ENCODE measurements at regions not wholly inside any gene's neighbourhood (a gene's known extent, or its start where the extent isn't known, plus 50 kb on each side); places are given as distances from the start of the nearest gene placed in this dataset.

DNA sequence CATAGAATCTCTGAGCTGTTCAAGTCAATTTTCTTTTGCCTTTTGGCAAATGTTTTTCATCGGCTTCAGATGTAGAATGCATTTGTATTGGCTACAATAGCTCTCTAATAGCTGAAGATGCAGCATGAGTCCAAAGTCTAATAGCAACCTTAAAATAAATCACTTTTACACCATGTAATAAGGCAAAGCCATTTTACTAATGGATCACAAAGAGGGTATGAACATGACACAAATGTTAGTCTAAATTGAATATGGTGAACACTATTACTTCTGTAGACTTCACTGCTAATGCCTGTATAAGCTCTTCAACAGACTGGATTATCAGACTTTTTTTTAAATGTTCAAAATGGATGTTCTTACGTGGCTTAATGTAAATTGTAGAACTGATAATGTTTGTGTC is 645.3 kb downstream of the TLL1 start:
- TF ChIP-seq, protein P1, sequence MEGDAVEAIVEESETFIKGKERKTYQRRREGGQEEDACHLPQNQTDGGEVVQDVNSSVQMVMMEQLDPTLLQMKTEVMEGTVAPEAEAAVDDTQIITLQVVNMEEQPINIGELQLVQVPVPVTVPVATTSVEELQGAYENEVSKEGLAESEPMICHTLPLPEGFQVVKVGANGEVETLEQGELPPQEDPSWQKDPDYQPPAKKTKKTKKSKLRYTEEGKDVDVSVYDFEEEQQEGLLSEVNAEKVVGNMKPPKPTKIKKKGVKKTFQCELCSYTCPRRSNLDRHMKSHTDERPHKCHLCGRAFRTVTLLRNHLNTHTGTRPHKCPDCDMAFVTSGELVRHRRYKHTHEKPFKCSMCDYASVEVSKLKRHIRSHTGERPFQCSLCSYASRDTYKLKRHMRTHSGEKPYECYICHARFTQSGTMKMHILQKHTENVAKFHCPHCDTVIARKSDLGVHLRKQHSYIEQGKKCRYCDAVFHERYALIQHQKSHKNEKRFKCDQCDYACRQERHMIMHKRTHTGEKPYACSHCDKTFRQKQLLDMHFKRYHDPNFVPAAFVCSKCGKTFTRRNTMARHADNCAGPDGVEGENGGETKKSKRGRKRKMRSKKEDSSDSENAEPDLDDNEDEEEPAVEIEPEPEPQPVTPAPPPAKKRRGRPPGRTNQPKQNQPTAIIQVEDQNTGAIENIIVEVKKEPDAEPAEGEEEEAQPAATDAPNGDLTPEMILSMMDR (IDR thresholded peaks at IDR 0.05 in 2 of 3, conservative IDR thresholded peaks at IDR 0.05 in 1 of 3; ENCODE audit: borderline replicate concordance in 1 of 3, insufficient read depth in 1 of 3, low read depth in 2 of 3, low read length in 2 of 3), result no peak
- no peak for TF ChIP-seq SIN3A (IDR thresholded peaks at IDR 0.05; ENCODE audit: low read depth)
- no peak for TF ChIP-seq ZNF274 (IDR thresholded peaks at IDR 0.05; ENCODE audit: low read depth, low read length)
- no peak for TF ChIP-seq CEBPB (IDR thresholded peaks at IDR 0.05; ENCODE audit: low read depth)
- TF ChIP-seq POLR2A (IDR thresholded peaks at IDR 0.05; ENCODE audit: borderline replicate concordance, extremely low read depth, insufficient read depth, insufficient read length), result no peak
- TF ChIP-seq, protein P2, sequence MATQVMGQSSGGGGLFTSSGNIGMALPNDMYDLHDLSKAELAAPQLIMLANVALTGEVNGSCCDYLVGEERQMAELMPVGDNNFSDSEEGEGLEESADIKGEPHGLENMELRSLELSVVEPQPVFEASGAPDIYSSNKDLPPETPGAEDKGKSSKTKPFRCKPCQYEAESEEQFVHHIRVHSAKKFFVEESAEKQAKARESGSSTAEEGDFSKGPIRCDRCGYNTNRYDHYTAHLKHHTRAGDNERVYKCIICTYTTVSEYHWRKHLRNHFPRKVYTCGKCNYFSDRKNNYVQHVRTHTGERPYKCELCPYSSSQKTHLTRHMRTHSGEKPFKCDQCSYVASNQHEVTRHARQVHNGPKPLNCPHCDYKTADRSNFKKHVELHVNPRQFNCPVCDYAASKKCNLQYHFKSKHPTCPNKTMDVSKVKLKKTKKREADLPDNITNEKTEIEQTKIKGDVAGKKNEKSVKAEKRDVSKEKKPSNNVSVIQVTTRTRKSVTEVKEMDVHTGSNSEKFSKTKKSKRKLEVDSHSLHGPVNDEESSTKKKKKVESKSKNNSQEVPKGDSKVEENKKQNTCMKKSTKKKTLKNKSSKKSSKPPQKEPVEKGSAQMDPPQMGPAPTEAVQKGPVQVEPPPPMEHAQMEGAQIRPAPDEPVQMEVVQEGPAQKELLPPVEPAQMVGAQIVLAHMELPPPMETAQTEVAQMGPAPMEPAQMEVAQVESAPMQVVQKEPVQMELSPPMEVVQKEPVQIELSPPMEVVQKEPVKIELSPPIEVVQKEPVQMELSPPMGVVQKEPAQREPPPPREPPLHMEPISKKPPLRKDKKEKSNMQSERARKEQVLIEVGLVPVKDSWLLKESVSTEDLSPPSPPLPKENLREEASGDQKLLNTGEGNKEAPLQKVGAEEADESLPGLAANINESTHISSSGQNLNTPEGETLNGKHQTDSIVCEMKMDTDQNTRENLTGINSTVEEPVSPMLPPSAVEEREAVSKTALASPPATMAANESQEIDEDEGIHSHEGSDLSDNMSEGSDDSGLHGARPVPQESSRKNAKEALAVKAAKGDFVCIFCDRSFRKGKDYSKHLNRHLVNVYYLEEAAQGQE (IDR thresholded peaks at IDR 0.05; ENCODE audit: low read depth), result no peak
- TF ChIP-seq, protein P3, sequence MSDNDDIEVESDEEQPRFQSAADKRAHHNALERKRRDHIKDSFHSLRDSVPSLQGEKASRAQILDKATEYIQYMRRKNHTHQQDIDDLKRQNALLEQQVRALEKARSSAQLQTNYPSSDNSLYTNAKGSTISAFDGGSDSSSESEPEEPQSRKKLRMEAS (IDR thresholded peaks at IDR 0.05), result no peak
- TF ChIP-seq EZH2phosphoT487 (IDR thresholded peaks at IDR 0.05; ENCODE audit: borderline replicate concordance), result no peak
- no peak for TF ChIP-seq EZH2 (IDR thresholded peaks at IDR 0.05)
- TF ChIP-seq EGR1 (IDR thresholded peaks at IDR 0.05; ENCODE audit: low read depth), result no peak

Data from HCT116 (cell line).